HEK293 (cell line): ENCODE measurements at regions not wholly inside any gene's neighbourhood (a gene's known extent, or its start where the extent isn't known, plus 50 kb on each side); places are given as distances from the start of the nearest gene placed in this dataset.

Experiments used
- ZBTB48 ChIP-seq: fragments of 450-650 bp; formaldehyde crosslinking; IDR thresholded peaks from 2 replicates; pipeline ENCODE4 v1.5.1; 2016; ENCODE audit warnings: missing biosample characterization, missing genetic modification characterization
- TF ChIP-seq, protein P1 (sequence below): fragments of 450-650 bp; formaldehyde crosslinking; IDR thresholded peaks from 2 replicates; pipeline ENCODE4 v1.5.1; 2016; ENCODE audit warnings: missing biosample characterization, missing genetic modification characterization
- TF ChIP-seq, protein P2 (sequence below): fragments of 450-650 bp; formaldehyde crosslinking; IDR thresholded peaks from 2 replicates; pipeline ENCODE4 v1.5.1; 2016; ENCODE audit warnings: missing biosample characterization, missing genetic modification characterization

DNA sequence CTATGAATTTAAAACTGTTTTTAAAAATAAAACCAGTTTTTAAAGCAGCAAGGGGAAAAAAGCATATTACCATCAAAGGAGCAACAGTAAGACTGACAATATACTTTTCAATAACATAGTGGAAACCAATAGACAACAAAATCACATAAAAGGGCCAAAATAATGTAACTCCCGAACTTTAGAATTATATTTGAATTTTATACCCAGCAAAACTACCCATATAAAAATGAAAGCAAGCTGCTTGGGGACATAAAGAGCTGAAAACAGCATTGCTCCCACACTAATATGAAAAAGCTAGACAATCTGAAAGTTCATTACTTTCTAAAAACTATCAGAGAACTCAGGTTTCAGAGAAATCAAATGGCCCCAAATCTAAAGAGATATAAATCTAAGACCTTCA lies 199.4 kb upstream of the ARID1B start:
- TF ChIP-seq, protein P1, sequence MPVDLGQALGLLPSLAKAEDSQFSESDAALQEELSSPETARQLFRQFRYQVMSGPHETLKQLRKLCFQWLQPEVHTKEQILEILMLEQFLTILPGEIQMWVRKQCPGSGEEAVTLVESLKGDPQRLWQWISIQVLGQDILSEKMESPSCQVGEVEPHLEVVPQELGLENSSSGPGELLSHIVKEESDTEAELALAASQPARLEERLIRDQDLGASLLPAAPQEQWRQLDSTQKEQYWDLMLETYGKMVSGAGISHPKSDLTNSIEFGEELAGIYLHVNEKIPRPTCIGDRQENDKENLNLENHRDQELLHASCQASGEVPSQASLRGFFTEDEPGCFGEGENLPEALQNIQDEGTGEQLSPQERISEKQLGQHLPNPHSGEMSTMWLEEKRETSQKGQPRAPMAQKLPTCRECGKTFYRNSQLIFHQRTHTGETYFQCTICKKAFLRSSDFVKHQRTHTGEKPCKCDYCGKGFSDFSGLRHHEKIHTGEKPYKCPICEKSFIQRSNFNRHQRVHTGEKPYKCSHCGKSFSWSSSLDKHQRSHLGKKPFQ, result no peak
- TF ChIP-seq, protein P2, sequence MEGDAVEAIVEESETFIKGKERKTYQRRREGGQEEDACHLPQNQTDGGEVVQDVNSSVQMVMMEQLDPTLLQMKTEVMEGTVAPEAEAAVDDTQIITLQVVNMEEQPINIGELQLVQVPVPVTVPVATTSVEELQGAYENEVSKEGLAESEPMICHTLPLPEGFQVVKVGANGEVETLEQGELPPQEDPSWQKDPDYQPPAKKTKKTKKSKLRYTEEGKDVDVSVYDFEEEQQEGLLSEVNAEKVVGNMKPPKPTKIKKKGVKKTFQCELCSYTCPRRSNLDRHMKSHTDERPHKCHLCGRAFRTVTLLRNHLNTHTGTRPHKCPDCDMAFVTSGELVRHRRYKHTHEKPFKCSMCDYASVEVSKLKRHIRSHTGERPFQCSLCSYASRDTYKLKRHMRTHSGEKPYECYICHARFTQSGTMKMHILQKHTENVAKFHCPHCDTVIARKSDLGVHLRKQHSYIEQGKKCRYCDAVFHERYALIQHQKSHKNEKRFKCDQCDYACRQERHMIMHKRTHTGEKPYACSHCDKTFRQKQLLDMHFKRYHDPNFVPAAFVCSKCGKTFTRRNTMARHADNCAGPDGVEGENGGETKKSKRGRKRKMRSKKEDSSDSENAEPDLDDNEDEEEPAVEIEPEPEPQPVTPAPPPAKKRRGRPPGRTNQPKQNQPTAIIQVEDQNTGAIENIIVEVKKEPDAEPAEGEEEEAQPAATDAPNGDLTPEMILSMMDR, result no peak
- no peak for TF ChIP-seq ZBTB48 (tag by site-specific recombination)
